Natural killer cell (primary cell): ENCODE measurements at regions not wholly inside any gene's neighbourhood (a gene's known extent, or its start where the extent isn't known, plus 50 kb on each side); places are given as distances from the start of the nearest gene placed in this dataset.

Experiments used
- ATAC-seq, 3 donors: fragments of 150-1000 bp in 2 of 3; fragments of 200-7000 bp in 1 of 3; cut with Tn5 transposase; 1 replicate in 1 of 3; 2 replicates in 2 of 3; pipeline ENCODE4 v1.10.0; 2021; ENCODE audit warnings: mild to moderate bottlenecking in 2 of 3, moderate library complexity in 2 of 3
- DNase-seq, 2 donors: peaks; one replicate each; pipeline versions ENCODE4 v3.0.0 to v3.0.0-alpha.2; 2013 to 2021; ENCODE audit warnings: mixed read lengths in 1 of 2
- H3K27ac ChIP-seq: one replicate; pipeline ENCODE4 v1.5.1; 2013; ENCODE audit warnings: mild to moderate bottlenecking, low read length
- H3K27me3 ChIP-seq: one replicate; pipeline ENCODE4 v1.6.1; 2013; ENCODE audit warnings: low read length; ENCODE audit not compliant: control insufficient read depth, insufficient read depth
- H3K36me3 ChIP-seq: one replicate; pipeline ENCODE4 v1.6.1; 2013; ENCODE audit warnings: low read length; ENCODE audit not compliant: control insufficient read depth, insufficient read depth
- H3K4me1 ChIP-seq: one replicate; pipeline ENCODE4 v1.6.1; 2013; ENCODE audit warnings: low read length; ENCODE audit not compliant: control insufficient read depth, insufficient read depth
- H3K4me3 ChIP-seq: one replicate; pipeline ENCODE4 v1.5.1; 2013; ENCODE audit warnings: low read length
- H3K9me3 ChIP-seq: one replicate; pipeline ENCODE4 v1.6.1; 2013; ENCODE audit warnings: low read length; ENCODE audit not compliant: control insufficient read depth, insufficient read depth
- H3K27ac Mint-ChIP-seq, 2 donors: one replicate each; pipeline ENCODE4 v1.8.0; 2022; ENCODE audit warnings: mild to moderate bottlenecking in 2 of 2, mixed read lengths in 2 of 2, moderate library complexity in 1 of 2
- H3K27me3 Mint-ChIP-seq, 2 donors: one replicate each; pipeline ENCODE4 v1.8.0; 2022; ENCODE audit warnings: low read depth in 2 of 2, mixed read lengths in 2 of 2
- H3K36me3 Mint-ChIP-seq: one replicate; pipeline ENCODE4 v1.8.0; 2022; ENCODE audit warnings: mixed read lengths
- H3K4me1 Mint-ChIP-seq, 2 donors: one replicate each; pipeline ENCODE4 v1.8.0; 2022; ENCODE audit warnings: mixed read lengths in 2 of 2
- H3K4me3 Mint-ChIP-seq: one replicate; pipeline ENCODE4 v1.8.0; 2022; ENCODE audit warnings: mild to moderate bottlenecking, moderate library complexity, mixed read lengths
- H3K9me3 Mint-ChIP-seq, 2 donors: one replicate each; pipeline ENCODE4 v1.8.0; 2022; ENCODE audit warnings: mixed read lengths in 2 of 2
- WGBS: methylation state at CpG from one replicate; pipeline ENCODE4 v1.1.7; 2013; ENCODE audit warnings: missing lambda C conversion rate; ENCODE audit not compliant: insufficient coverage; 5-methylcytosine and 5-hydroxymethylcytosine counted together
- intact Hi-C: fragments of 100-400 bp; cut with micrococcal nuclease; formaldehyde crosslinking; loops from one replicate; pipeline ENCODE4 v1.14.2; 2022
- TF ChIP-seq, protein P1 (sequence below): fragments of 200-600 bp; IDR thresholded peaks from one replicate; pipeline ENCODE4 v1.8.0; 2022; ENCODE audit warnings: antibody characterized with exemption

DNA sequence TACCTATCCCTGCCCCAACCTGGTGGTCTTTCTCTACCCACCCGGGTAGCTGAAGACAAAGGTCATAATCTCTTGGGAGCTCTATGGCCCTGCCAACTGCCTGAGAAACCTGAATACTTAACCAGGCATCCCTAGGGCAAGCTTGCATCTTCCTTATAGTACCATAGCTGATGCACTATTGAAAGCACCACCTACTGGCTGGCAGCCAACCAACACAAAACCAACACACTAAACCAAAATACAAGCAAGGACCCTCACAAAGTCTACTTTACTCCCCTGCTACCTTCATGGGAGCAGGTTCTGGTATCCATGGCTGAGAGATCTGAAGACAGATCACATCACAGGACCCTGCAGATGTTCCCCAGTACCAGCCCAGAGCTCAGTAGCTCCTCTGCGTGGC is 171.8 kb upstream of the TAS2R1 start:
- Histone ChIP-seq H3K9me3 (peaks cover 2% of the 10 kb centered on the region), H3K4me1 (no peaks in the 10 kb centered on the region), H3K27me3 (no peaks in the 10 kb centered on the region), H3K27ac (no peak overlapping the region), H3K4me3 (no peak overlapping the region), H3K36me3 (no peaks in the 10 kb centered on the region)
- no peaks in the 10 kb centered on the region for H3K27me3 Mint-ChIP-seq
- WGBS = 96% methylated on average over 2 of the region's 2 CpGs
- TF ChIP-seq, protein P1, sequence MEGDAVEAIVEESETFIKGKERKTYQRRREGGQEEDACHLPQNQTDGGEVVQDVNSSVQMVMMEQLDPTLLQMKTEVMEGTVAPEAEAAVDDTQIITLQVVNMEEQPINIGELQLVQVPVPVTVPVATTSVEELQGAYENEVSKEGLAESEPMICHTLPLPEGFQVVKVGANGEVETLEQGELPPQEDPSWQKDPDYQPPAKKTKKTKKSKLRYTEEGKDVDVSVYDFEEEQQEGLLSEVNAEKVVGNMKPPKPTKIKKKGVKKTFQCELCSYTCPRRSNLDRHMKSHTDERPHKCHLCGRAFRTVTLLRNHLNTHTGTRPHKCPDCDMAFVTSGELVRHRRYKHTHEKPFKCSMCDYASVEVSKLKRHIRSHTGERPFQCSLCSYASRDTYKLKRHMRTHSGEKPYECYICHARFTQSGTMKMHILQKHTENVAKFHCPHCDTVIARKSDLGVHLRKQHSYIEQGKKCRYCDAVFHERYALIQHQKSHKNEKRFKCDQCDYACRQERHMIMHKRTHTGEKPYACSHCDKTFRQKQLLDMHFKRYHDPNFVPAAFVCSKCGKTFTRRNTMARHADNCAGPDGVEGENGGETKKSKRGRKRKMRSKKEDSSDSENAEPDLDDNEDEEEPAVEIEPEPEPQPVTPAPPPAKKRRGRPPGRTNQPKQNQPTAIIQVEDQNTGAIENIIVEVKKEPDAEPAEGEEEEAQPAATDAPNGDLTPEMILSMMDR = no peak
- H3K27ac Mint-ChIP-seq = no peak overlapping the region
- H3K36me3 Mint-ChIP-seq = no peaks in the 10 kb centered on the region
- ATAC-seq = no peak
- peaks cover 9 to 11% of the 10 kb centered on the region in 2 donors for H3K9me3 Mint-ChIP-seq
- no peaks in the 10 kb centered on the region for H3K4me1 Mint-ChIP-seq
- H3K4me3 Mint-ChIP-seq = no peak overlapping the region
- intact Hi-C loops = no loop called here
- DNase-seq = no peak

GRCh38 chr5:9799606-9800005 is 169.5 kb upstream of the TAS2R1 start:
- DNase-seq = no peak
- Mint-ChIP-seq H3K9me3 (peaks cover 3 to 6% of the 10 kb centered on the region in 2 donors), H3K4me1 (no peaks in the 10 kb centered on the region), H3K27ac (no peak overlapping the region), H3K27me3 (no peaks in the 10 kb centered on the region), H3K4me3 (no peak overlapping the region), H3K36me3 (no peaks in the 10 kb centered on the region)
- H3K4me1 ChIP-seq = no peaks in the 10 kb centered on the region
- no peak overlapping the region for H3K4me3 ChIP-seq
- TF ChIP-seq, protein P1 = no peak
- H3K27ac ChIP-seq = no peak overlapping the region
- H3K9me3 ChIP-seq = peaks cover 2% of the 10 kb centered on the region
- H3K27me3 ChIP-seq = no peaks in the 10 kb centered on the region
- intact Hi-C loops = no loop called here
- no peak for ATAC-seq
- H3K36me3 ChIP-seq = no peaks in the 10 kb centered on the region
- 8% methylated on average over 2 of the region's 4 CpGs for WGBS

- TF ChIP-seq, protein P1 = no peak
- H3K36me3 Mint-ChIP-seq = no peaks in the 10 kb centered on the region
- H3K36me3 ChIP-seq = no peaks in the 10 kb centered on the region
- 94% methylated on average over 7 of the region's 7 CpGs for WGBS
- no peaks in the 10 kb centered on the region for H3K27me3 Mint-ChIP-seq
- no peak for ATAC-seq
- peaks cover 6 to 7% of the 10 kb centered on the region in 2 donors for H3K9me3 Mint-ChIP-seq
- DNase-seq = no peak
- H3K4me1 Mint-ChIP-seq = no peaks in the 10 kb centered on the region
- H3K27ac Mint-ChIP-seq = no peak overlapping the region
- H3K9me3 ChIP-seq = no peaks in the 10 kb centered on the region
- H3K4me3 Mint-ChIP-seq = no peak overlapping the region
- intact Hi-C loops = no loop called here
- no peak overlapping the region for H3K4me3 ChIP-seq
- no peaks in the 10 kb centered on the region for H3K4me1 ChIP-seq
- no peak overlapping the region for H3K27ac ChIP-seq
- no peaks in the 10 kb centered on the region for H3K27me3 ChIP-seq
Observed at GRCh38 chr5:9790276-9790675, 160.1 kb upstream of the TAS2R1 start.

- peaks cover 6 to 7% of the 10 kb centered on the region in 2 donors for H3K9me3 Mint-ChIP-seq
- no peaks in the 10 kb centered on the region for H3K4me1 ChIP-seq
- H3K4me3 Mint-ChIP-seq = no peak overlapping the region
- H3K36me3 Mint-ChIP-seq = no peaks in the 10 kb centered on the region
- TF ChIP-seq, protein P1 = no peak
- H3K27me3 ChIP-seq = no peaks in the 10 kb centered on the region
- H3K4me3 ChIP-seq = no peak overlapping the region
- H3K27ac ChIP-seq = no peak overlapping the region
- H3K9me3 ChIP-seq = no peaks in the 10 kb centered on the region
- no peak overlapping the region for H3K27ac Mint-ChIP-seq
- H3K36me3 ChIP-seq = no peaks in the 10 kb centered on the region
- ATAC-seq (no peak), DNase-seq (no peak)
- H3K4me1 Mint-ChIP-seq = no peaks in the 10 kb centered on the region
- intact Hi-C loops = no loop called here
- no peaks in the 10 kb centered on the region for H3K27me3 Mint-ChIP-seq
- WGBS = 68% methylated on average over 1 of the region's 1 CpG
Observed at GRCh38 chr5:9789777-9790176, 159.6 kb upstream of the TAS2R1 start.
